Limb (tissue), 2 donors: ENCODE measurements at regions not wholly inside any gene's neighbourhood (a gene's known extent, or its start where the extent isn't known, plus 50 kb on each side); places are given as distances from the start of the nearest gene placed in this dataset.

ENCODE experiments used
- DNase-seq, 2 donors: peaks; one replicate each; pipeline ENCODE4 v3.0.0-alpha.2; 2016; ENCODE audit errors: extremely low spot score in 2 of 2

DNA sequence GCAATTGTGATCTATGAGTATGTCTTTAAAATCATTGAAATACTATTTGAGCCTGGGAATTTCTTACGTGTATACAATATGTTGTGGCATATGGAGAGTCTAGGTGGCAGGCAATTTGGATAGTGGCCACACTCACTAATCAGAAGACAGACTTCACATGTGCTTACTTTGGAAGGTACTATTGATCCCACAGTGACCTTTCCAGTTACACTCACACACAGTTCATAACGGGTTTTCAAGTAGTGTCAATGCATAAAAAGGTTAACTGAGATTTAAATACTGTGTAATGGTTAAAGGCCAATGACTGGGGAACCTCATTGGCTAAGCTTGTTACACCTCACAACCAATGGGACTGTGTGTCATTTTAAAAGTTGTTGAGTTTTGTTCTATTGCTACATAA lies 783.2 kb downstream of the RPA4 start:
- DNase-seq: no peak

DNA sequence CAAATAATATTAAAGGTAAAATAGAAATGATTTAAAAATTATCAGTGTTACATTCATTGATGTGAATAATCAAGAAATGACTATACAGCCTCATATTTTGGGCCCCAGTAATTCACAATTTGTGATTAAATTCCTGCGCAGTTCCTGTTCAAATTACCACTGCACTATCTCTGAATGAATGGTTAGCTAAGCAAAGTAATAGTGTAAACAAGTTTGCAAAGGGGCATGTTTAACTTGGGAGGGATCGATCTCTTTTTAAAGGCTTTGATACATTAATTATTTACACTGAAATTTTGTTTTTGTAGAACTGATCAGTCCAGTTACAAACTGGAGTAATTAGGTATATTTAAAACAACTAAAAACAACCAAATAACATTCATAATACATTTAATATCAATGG lies 784.4 kb downstream of the RPA4 start:
- DNase-seq: no peak

GRCh38 chrX:97672138-97672537 lies 788.4 kb downstream of the RPA4 start:
- DNase-seq: no peak

GRCh38 chrX:97672608-97673007 lies 788.9 kb downstream of the RPA4 start:
- DNase-seq: no peak

DNA sequence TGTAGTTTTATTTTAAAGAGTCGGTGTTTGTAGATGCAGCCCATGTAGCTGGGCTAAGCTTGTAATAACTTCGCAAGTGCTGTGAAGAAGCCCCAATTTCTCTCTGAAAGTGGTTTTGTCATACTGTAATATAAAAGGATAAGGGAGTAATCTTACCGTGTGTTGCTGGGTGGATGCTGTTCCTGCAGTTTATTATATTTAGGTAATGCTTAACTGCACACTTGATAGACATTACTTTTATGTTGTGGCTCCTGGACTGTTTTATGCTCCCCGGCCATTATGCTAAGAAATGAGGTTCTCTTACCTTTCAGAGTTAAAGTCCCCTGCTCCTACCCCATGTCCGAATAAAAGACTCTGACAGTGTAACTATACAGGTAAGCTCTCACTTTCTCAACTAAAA lies 789.4 kb downstream of the RPA4 start:
- DNase-seq: no peak

GRCh38 chrX:97682991-97683840 lies 799.5 kb downstream of the RPA4 start:
- DNase-seq: no peak

- DNase-seq: no peak
These were observed 802.0 kb downstream of the RPA4 start for GRCh38 chrX:97685753-97686152.

- DNase-seq: no peak
These were observed 808.3 kb downstream of the RPA4 start for GRCh38 chrX:97691901-97692455.

DNA sequence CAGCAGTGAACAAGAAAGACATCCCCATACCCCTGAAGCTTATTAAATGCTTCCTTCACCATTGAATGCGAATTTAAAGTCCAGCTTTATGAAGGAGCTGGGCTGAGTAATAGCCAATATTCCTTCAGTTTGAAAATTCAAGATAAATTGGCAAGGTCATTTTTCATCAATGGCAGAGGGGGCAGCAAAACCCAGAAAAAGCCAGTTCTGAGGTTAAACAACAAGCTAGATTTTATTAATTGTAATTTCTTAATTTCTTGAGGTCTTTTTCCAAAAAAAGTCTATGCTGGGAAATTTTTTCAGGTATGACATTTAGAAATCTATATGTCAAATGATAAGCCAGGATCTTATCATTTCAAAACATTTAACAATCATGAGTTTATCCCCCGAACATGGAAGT lies 808.9 kb downstream of the RPA4 start:
- DNase-seq: no peak

DNA sequence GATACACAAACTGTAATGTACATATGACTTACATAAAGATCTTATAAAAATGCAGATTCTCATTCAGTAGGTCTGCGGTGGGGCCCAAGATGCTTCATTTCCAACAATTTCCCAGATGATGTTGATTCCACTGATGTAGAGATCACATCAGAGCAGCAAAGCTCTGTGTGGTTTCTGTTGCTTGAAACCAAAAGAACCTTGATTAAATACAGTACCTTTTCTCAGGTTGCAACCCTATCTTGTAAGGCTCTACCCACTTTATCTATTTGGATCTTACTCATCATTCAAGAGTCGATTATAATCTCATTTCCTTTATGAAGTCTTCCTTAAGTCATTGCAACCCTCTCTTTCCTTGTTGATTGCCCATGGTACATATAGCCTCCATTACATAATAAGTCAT lies 816.8 kb downstream of the RPA4 start:
- DNase-seq: no peak

GRCh38 chrX:97704474-97704873 lies 820.8 kb downstream of the RPA4 start:
- DNase-seq: no peak

DNA sequence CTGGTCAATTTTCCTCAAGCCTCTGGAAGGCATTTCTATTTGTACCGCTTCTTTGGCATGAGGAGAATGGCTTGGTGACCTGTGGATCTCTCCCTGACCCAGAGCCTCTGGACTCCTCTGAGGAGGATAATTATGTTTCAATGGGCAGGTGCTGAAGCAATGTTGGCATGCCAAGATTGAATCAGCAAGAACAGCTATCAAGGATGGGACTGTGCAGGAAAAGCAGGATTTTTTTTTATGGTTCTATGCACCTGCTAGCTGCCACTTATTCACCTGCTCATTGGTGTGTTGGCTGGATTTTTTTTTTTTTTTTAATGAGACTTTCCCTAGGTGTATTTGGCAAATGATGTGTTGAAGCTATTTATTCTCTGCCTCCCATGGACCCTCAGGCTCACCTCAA lies 821.2 kb downstream of the RPA4 start:
- DNase-seq: no peak

GRCh38 chrX:97705936-97706335 lies 822.2 kb downstream of the RPA4 start:
- peak in 1 of 2 donors; percentile 4 for DNase-seq

DNA sequence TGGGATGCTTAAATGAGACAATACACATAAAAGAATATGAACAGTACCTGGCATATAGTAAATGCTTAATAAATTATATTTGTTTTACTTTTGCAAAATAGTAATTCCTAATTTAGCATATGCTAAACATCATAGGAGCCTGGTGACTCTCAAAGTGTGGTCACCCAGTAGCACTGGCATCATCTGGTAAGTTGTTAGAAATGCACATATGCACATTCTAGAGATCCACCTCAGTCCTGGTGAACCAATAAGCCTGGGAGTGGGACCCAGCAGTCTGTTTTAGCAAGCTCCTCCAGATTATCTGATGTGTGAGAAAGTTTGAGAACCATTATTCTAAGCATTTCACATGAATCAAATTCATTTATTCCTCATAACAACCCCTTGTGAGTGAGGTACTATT lies 830.4 kb downstream of the RPA4 start:
- no peak for DNase-seq

DNA sequence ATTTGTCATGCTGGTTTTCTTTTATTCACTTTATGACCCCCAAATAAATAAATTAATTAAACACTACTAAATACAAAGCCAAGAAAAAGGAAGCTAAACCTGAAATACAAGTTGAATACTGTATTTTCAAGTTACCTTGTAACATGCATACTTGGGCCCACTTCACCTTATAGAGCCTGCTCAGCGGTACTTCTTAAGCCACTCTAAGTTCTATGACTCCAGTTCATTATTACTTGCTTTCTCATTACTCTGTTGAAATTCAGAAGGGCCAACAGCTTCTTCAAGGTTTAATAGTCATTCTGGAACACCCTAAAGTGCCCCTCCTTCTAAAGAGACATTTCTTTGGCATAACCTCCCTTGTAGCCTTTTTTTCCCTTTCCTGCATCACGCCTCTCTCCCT lies 844.5 kb downstream of the RPA4 start:
- no peak for DNase-seq

- no peak for DNase-seq
These were observed 856.3 kb downstream of the RPA4 start for GRCh38 chrX:97740044-97740443.

DNA sequence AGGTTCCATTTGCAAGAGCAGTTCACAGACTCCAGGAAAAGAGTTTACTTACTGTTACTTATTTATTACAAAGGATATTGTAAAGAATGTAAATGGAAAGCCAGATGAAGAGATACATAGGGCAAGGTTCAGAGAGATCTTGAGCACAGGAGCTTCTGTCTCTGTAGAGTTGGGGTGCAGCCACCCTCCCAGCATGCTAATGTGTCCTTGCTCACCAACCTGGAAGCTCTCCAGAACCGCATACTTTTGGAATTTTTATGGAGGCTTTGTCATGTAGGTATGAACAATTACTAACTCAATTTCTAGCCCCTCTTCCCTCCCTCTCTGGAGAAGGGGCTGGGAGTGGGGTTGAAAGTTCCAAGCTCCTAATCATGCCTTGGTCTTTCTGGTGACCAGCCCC lies 857.2 kb downstream of the RPA4 start:
- no peak for DNase-seq

DNA sequence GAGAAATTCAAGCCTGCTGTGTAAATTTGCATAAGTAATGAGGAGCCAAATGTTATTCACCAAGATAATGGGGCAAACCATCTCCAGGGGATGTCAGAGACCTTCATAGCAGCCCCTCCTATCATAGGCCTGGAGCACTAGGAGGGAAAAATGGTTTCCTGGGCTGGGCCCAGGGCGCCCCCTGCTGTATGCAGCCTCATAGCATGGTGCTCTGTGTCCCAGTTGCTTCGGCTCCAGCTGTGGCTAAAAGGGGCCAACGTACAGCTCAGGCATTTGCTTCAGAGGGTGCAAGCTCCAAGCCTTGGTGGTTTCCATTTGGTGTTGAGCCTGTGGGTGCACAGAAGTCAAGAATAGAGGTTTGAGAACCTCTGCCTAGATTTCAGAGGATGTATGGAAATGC lies 859.3 kb downstream of the RPA4 start:
- DNase-seq: no peak

GRCh38 chrX:97747346-97747745 lies 863.6 kb downstream of the RPA4 start:
- no peak for DNase-seq

- no peak for DNase-seq
These were observed 867.3 kb downstream of the RPA4 start for GRCh38 chrX:97751016-97751415.

DNA sequence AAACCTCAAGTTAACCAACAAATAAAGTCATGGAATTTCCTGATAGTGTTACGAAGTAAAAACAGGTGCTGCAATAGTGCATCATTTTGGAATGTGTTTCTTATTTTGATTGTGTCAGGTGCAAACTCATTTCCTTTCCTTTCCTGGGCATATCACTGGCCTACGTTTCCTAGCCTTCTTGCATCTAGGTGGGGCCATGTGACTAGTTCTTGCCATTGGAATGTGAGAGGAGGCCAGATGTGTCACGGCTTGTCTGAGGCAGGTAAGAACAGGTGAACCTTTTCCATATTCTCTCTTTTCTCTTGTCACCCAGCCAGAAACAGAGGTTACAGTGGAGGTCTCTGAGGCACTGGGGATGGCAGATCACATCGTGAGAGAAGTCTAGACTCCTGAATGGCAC lies 868.0 kb downstream of the RPA4 start:
- no peak for DNase-seq

DNA sequence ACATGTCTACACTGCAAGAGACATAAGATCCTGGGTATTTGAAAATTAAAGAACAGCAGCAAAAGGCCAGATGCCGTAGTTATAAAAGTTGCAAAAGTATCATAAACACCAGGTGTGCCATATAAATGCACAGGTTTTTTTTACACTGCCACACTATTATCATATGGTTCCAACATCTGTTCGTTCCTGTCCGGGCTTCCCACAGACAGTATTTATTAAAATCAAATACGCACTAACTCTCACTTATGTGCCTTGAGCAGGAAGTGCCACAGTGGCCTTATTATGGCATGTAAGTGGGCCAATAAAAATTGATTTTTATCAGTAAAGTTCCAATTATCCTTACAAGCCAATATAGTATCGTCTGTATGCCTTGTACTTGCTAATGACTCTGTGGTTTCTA lies 873.2 kb downstream of the RPA4 start:
- DNase-seq: no peak

GRCh38 chrX:97763391-97763790 lies 879.7 kb downstream of the RPA4 start:
- no peak for DNase-seq
